C4-2B (cell line): ENCODE measurements at regions not wholly inside any gene's neighbourhood (a gene's known extent, or its start where the extent isn't known, plus 50 kb on each side); places are given as distances from the start of the nearest gene placed in this dataset.

Experiments
- ZFX ChIP-seq: fragments of 450-650 bp; IDR thresholded peaks from 2 replicates; pipeline ENCODE4 v1.6.1; 2017
- TF ChIP-seq, protein P1 (sequence below): fragments of 450-650 bp; conservative IDR thresholded peaks from 2 replicates; pipeline ENCODE4 v1.5.1; 2017; ENCODE audit warnings: mild to moderate bottlenecking

DNA sequence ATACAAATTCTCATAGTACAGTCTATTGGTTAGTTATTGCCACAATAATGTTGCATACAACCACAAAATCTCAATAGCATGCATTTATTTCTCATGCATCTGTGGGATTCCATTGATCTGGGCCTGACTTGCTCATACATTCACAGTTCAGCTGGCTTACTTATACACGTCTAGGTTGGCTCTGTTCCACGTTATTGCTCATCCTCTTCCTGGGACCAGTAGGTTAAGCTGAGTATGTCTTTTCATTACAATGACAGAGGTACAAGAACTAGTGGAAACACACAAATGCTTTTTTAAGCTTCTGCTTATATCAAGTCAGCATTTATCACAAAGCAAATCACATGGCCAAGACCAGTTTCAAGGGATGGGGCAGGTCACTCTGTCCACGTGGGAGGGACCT is 485.3 kb upstream of the BTBD3 start:
- TF ChIP-seq, protein P1, sequence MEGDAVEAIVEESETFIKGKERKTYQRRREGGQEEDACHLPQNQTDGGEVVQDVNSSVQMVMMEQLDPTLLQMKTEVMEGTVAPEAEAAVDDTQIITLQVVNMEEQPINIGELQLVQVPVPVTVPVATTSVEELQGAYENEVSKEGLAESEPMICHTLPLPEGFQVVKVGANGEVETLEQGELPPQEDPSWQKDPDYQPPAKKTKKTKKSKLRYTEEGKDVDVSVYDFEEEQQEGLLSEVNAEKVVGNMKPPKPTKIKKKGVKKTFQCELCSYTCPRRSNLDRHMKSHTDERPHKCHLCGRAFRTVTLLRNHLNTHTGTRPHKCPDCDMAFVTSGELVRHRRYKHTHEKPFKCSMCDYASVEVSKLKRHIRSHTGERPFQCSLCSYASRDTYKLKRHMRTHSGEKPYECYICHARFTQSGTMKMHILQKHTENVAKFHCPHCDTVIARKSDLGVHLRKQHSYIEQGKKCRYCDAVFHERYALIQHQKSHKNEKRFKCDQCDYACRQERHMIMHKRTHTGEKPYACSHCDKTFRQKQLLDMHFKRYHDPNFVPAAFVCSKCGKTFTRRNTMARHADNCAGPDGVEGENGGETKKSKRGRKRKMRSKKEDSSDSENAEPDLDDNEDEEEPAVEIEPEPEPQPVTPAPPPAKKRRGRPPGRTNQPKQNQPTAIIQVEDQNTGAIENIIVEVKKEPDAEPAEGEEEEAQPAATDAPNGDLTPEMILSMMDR, result no peak
- no peak for TF ChIP-seq ZFX
